Chondrocyte (in vitro differentiated cells): ENCODE measurements at regions not wholly inside any gene's neighbourhood (a gene's known extent, or its start where the extent isn't known, plus 50 kb on each side); places are given as distances from the start of the nearest gene placed in this dataset.
"Not testable (repeated sequence)": the region's sequence is repeated elsewhere in the genome, so short reads cannot be mapped to it uniquely, and the experiment has no call there.

Experiments
- DNase-seq: peaks from one replicate; pipeline ENCODE4 v3.0.0; 2021; ENCODE audit warnings: mixed read lengths, low spot score
- H3K27ac Mint-ChIP-seq: one replicate; pipeline ENCODE4 v1.8.0; 2021; ENCODE audit warnings: mild to moderate bottlenecking, moderate library complexity, mixed read lengths; ENCODE audit not compliant: unreplicated experiment
- H3K27me3 Mint-ChIP-seq: 2 replicates; pipeline ENCODE4 v1.8.0; 2021; ENCODE audit warnings: low read depth, mixed read lengths
- H3K36me3 Mint-ChIP-seq: 2 replicates; pipeline ENCODE4 v1.8.0; 2021; ENCODE audit warnings: low read depth, mixed read lengths
- H3K4me1 Mint-ChIP-seq: 2 replicates; pipeline ENCODE4 v1.8.0; 2021; ENCODE audit warnings: low read depth, mild to moderate bottlenecking, mixed read lengths
- H3K4me3 Mint-ChIP-seq: one replicate; pipeline ENCODE4 v1.8.0; 2021; ENCODE audit warnings: mild to moderate bottlenecking, moderate library complexity, mixed read lengths; ENCODE audit not compliant: unreplicated experiment
- H3K9me3 Mint-ChIP-seq: 2 replicates; pipeline ENCODE4 v1.8.0; 2021; ENCODE audit warnings: low read depth, mixed read lengths
- TF ChIP-seq, protein P1 (sequence below): fragments of 200-600 bp; sonication (generic); IDR thresholded peaks from 2 replicates; pipeline ENCODE4 v1.5.0; 2021; ENCODE audit warnings: antibody characterized with exemption, mild to moderate bottlenecking, moderate library complexity

DNA sequence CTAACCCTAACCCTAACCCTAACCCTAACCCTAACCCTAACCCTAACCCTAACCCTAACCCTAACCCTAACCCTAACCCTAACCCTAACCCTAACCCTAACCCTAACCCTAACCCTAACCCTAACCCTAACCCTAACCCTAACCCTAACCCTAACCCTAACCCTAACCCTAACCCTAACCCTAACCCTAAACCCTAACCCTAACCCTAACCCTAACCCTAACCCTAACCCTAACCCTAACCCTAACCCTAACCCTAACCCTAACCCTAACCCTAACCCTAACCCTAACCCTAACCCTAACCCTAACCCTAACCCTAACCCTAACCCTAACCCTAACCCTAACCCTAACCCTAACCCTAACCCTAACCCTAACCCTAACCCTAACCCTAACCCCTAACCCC is 80.6 kb upstream of the PLEKHG4B start:
- peaks cover 13% of the 10 kb centered on the region for H3K4me1 Mint-ChIP-seq
- not testable (repeated sequence) for H3K27me3 Mint-ChIP-seq, DNase-seq, H3K4me3 Mint-ChIP-seq, H3K9me3 Mint-ChIP-seq, H3K27ac Mint-ChIP-seq, H3K36me3 Mint-ChIP-seq

DNA sequence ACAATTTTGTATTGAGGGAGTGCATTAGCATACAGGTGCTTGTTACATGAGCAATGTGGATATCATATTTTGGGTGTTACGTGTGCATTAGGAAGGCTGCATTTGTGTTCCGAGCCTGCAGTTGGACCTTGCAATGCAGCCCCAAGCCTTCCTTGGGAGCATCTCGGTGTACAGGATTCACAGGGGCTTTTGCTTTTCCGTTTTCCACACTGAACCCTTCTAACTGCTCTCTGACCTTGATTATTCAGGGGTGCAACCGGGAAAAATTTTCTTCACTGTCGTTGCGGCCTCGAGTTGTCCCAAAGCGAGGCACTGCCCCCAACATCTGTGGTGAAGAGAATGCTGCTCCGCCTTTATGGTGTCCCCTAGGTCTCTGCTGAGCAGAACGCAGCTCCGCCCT is 80.1 kb upstream of the PLEKHG4B start:
- H3K27ac Mint-ChIP-seq: no peak overlapping the region
- no peak for DNase-seq
- H3K27me3 Mint-ChIP-seq: peaks cover 3% of the 10 kb centered on the region
- H3K36me3 Mint-ChIP-seq: no peaks in the 10 kb centered on the region
- H3K4me3 Mint-ChIP-seq: no peak overlapping the region
- no peaks in the 10 kb centered on the region for H3K9me3 Mint-ChIP-seq
- H3K4me1 Mint-ChIP-seq: peaks cover 13% of the 10 kb centered on the region
- TF ChIP-seq, protein P1, sequence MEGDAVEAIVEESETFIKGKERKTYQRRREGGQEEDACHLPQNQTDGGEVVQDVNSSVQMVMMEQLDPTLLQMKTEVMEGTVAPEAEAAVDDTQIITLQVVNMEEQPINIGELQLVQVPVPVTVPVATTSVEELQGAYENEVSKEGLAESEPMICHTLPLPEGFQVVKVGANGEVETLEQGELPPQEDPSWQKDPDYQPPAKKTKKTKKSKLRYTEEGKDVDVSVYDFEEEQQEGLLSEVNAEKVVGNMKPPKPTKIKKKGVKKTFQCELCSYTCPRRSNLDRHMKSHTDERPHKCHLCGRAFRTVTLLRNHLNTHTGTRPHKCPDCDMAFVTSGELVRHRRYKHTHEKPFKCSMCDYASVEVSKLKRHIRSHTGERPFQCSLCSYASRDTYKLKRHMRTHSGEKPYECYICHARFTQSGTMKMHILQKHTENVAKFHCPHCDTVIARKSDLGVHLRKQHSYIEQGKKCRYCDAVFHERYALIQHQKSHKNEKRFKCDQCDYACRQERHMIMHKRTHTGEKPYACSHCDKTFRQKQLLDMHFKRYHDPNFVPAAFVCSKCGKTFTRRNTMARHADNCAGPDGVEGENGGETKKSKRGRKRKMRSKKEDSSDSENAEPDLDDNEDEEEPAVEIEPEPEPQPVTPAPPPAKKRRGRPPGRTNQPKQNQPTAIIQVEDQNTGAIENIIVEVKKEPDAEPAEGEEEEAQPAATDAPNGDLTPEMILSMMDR: no peak

DNA sequence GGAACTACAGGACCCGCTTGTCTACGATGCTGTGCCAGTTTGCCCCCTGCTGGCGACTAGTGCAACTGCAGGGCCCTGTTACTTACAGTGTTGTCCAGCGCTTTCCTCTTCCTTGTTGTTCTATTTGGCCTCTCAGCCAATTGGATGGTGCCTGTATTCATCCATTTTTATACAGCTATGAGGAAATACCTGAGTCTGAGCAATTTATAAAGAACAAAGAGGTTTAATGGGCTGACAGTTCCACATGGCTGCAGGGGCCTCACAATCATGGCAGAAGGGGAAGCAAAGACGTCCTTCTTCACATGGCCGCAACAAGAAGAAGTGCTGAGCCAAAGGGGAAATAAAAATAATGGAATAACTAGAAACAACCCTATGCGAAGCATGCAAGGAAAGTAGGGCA is 78.7 kb upstream of the PLEKHG4B start:
- no peak for DNase-seq
- Mint-ChIP-seq H3K9me3 (no peaks in the 10 kb centered on the region), H3K27me3 (peaks cover 8% of the 10 kb centered on the region), H3K27ac (no peak overlapping the region), H3K4me1 (peaks cover 13% of the 10 kb centered on the region), H3K36me3 (no peaks in the 10 kb centered on the region), H3K4me3 (no peak overlapping the region)
- TF ChIP-seq, protein P1: no peak

DNA sequence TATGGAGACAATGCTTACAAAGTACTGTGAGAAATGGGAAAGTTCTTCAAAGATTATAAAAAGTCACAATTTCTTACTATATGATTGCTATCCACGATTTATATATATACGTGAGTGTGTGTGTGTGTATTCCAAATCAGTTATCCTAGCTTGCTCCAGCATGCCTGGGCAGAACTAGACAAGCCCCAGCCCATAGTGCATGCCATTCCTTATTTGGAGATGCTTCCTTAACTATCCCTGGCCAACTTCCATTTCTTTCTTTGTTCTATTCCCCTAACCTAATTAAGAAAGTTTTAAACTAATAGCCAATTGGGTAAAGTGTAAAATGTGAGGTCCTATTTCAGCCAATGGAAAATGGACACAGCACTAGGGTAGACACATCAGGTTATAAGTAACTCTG is 77.3 kb upstream of the PLEKHG4B start:
- not testable (repeated sequence) for H3K4me3 Mint-ChIP-seq, DNase-seq, H3K36me3 Mint-ChIP-seq, H3K9me3 Mint-ChIP-seq
- peaks cover 13% of the 10 kb centered on the region for H3K4me1 Mint-ChIP-seq
- H3K27me3 Mint-ChIP-seq: peaks cover 11% of the 10 kb centered on the region
- peak overlapping the region; percentile 17 for H3K27ac Mint-ChIP-seq

DNA sequence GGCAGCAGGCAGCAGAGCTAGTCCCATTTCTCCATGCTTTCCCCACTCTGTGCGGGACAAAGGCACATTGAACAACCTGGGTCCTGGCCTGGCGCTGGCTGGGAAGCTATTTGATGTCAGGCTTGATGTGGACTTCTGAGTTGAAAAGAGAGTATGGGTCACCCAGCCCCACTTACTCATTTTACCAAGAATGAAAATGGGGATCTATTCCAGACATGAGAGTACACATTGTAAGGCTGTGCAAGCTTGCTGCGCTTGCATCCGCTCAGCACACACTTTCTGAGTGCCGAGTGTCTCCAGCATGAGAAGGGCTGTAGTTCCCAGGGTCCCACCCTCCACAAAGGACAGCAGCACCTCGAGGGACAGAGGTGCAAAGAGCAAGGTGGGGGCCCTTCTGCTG is 71.7 kb upstream of the PLEKHG4B start:
- not testable (repeated sequence) for H3K9me3 Mint-ChIP-seq, DNase-seq, H3K4me1 Mint-ChIP-seq, H3K27ac Mint-ChIP-seq, H3K4me3 Mint-ChIP-seq, H3K36me3 Mint-ChIP-seq
- peaks cover 39% of the 10 kb centered on the region for H3K27me3 Mint-ChIP-seq

DNA sequence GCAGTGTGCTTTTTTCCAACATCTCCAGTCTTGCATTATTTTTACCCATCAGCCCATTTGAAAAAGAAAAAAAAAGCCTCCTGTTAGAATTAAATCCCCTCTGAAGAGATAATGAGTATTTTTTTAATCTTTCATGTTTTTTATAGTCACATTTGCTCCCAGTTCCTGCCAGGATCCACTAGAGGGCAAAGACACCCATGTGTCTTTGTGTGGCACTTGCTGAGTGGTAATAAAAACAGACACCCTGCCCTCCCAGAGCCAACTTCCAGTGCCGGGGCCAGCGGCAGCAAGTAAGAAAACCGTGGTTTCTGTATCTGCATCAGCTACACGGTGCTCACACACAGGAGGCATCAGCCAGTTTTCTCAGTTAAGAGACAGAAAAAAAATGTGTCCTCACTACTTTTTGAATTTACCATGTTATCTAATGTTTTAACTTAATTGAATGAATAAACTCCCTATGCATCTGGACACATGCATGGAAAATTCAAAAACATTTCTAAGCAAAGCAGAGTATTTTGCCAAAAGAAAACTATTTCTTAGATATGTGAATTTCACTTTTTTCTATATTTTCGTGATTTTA is 70.2 kb upstream of the PLEKHG4B start:
- no peaks in the 10 kb centered on the region for H3K9me3 Mint-ChIP-seq
- peaks cover 5% of the 10 kb centered on the region for H3K4me1 Mint-ChIP-seq
- H3K27ac Mint-ChIP-seq: no peak overlapping the region
- peaks cover 41% of the 10 kb centered on the region for H3K27me3 Mint-ChIP-seq
- H3K36me3 Mint-ChIP-seq: no peaks in the 10 kb centered on the region
- no peak for DNase-seq
- TF ChIP-seq, protein P1: peak; percentile 77
- no peak overlapping the region for H3K4me3 Mint-ChIP-seq

DNA sequence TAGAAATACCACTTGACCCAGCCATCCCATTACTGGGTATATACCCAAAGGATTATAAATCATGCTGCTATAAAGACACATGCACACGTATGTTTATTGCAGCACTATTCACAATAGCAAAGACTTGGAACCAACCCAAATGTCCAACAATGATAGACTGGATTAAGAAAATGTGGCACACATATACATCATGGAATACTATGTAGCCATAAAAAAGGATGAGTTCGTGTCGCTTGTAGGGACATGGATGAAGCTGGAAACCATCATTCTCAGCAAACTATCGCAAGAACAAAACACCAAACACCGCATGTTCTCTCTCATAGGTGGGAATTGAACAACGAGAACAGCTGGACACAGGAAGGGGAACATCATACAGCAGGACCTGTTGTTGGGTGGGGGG is 68.1 kb upstream of the PLEKHG4B start:
- DNase-seq, H3K4me3 Mint-ChIP-seq, H3K36me3 Mint-ChIP-seq, H3K27ac Mint-ChIP-seq, H3K9me3 Mint-ChIP-seq, H3K4me1 Mint-ChIP-seq: not testable (repeated sequence)
- peaks cover 53% of the 10 kb centered on the region for H3K27me3 Mint-ChIP-seq

DNA sequence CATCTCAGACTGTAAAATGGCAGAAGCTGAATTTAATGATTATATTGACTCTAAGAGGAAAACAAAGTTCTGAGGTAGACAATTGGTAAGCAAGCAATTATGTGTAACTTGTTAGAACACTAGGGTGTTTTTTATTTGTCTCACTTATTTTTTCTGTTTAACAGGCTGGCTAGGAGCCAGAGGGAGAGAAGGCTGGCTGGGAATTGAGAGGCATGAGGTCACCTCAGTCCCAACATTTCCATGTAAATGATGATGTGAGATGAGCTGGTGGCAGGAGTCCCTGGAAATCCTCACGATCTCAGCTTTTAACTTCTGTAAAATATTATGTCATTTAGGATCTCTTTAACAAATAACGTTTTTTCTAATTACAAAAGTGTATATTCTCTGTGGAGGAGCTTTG is 66.9 kb upstream of the PLEKHG4B start:
- H3K27ac Mint-ChIP-seq, H3K36me3 Mint-ChIP-seq, DNase-seq, H3K4me1 Mint-ChIP-seq, H3K9me3 Mint-ChIP-seq, H3K4me3 Mint-ChIP-seq: not testable (repeated sequence)
- H3K27me3 Mint-ChIP-seq: peaks cover 59% of the 10 kb centered on the region
